ENCODE measurements at regions not wholly inside any gene's neighbourhood (a gene's known extent, or its start where the extent isn't known, plus 50 kb on each side); places are given as distances from the start of the nearest gene placed in this dataset.
A peak's percentile ranks its signal among the peaks of the same experiment; 100 is the strongest.
"Not testable (repeated sequence)": the region's sequence is repeated elsewhere in the genome, so short reads cannot be mapped to it uniquely, and the experiment has no call there.

GRCh38 chr3:115402651-115403050, 220.7 kb upstream of the GAP43 start:
- H3K27me3 Mint-ChIP-seq (ENCODE audit: unreplicated experiment) = peaks cover 5% of the 10 kb centered on the region
- H3K27ac Mint-ChIP-seq (ENCODE audit: unreplicated experiment) = no peak overlapping the region
- no peak overlapping the region for H3K4me3 Mint-ChIP-seq (ENCODE audit: unreplicated experiment)
- H3K9me3 Mint-ChIP-seq (ENCODE audit: unreplicated experiment) = peaks cover 5% of the 10 kb centered on the region
- no peak for TF ChIP-seq CTCF (IDR thresholded peaks at IDR 0.05; ENCODE audit: partially characterized antibody, unreplicated experiment)
- no peaks in the 10 kb centered on the region for H3K36me3 Mint-ChIP-seq (ENCODE audit: unreplicated experiment)
- DNase-seq = no peak
- peaks cover 57% of the 10 kb centered on the region for H3K4me1 Mint-ChIP-seq (ENCODE audit: low read depth, unreplicated experiment)

GRCh38 chr3:115403786-115404185, 219.5 kb upstream of the GAP43 start:
- Mint-ChIP-seq H3K4me1 (ENCODE audit: low read depth, unreplicated experiment) (peaks cover 51% of the 10 kb centered on the region), H3K27me3 (ENCODE audit: unreplicated experiment) (peaks cover 5% of the 10 kb centered on the region), H3K36me3 (ENCODE audit: unreplicated experiment) (no peaks in the 10 kb centered on the region), H3K9me3 (ENCODE audit: unreplicated experiment) (peaks cover 5% of the 10 kb centered on the region), H3K27ac (ENCODE audit: unreplicated experiment) (peak overlapping the region; percentile 35), H3K4me3 (ENCODE audit: unreplicated experiment) (peak overlapping the region; percentile 13)
- no peak for TF ChIP-seq CTCF (IDR thresholded peaks at IDR 0.05; ENCODE audit: partially characterized antibody, unreplicated experiment)
- no peak for DNase-seq

- no peak for TF ChIP-seq CTCF (IDR thresholded peaks at IDR 0.05; ENCODE audit: partially characterized antibody, unreplicated experiment)
- no peaks in the 10 kb centered on the region for H3K36me3 Mint-ChIP-seq (ENCODE audit: unreplicated experiment)
- H3K27me3 Mint-ChIP-seq (ENCODE audit: unreplicated experiment) = peaks cover 4% of the 10 kb centered on the region
- no peak for DNase-seq
- H3K4me3 Mint-ChIP-seq (ENCODE audit: unreplicated experiment) = no peak overlapping the region
- H3K9me3 Mint-ChIP-seq (ENCODE audit: unreplicated experiment) = peaks cover 2% of the 10 kb centered on the region
- H3K4me1 Mint-ChIP-seq (ENCODE audit: low read depth, unreplicated experiment) = peaks cover 20% of the 10 kb centered on the region
- no peak overlapping the region for H3K27ac Mint-ChIP-seq (ENCODE audit: unreplicated experiment)
These were observed 213.7 kb upstream of the GAP43 start for GRCh38 chr3:115409596-115409995.

GRCh38 chr3:115414610-115415009, 208.7 kb upstream of the GAP43 start:
- H3K4me1 Mint-ChIP-seq (ENCODE audit: low read depth, unreplicated experiment) = not testable (repeated sequence)

GRCh38 chr3:115415246-115415996, 207.9 kb upstream of the GAP43 start:
- H3K36me3 Mint-ChIP-seq (ENCODE audit: unreplicated experiment) = no peaks in the 10 kb centered on the region
- TF ChIP-seq CTCF (IDR thresholded peaks at IDR 0.05; ENCODE audit: partially characterized antibody, unreplicated experiment) = no peak
- peaks cover 4% of the 10 kb centered on the region for H3K4me1 Mint-ChIP-seq (ENCODE audit: low read depth, unreplicated experiment)
- DNase-seq = no peak
- no peak overlapping the region for H3K4me3 Mint-ChIP-seq (ENCODE audit: unreplicated experiment)
- H3K9me3 Mint-ChIP-seq (ENCODE audit: unreplicated experiment) = no peaks in the 10 kb centered on the region
- no peak overlapping the region for H3K27ac Mint-ChIP-seq (ENCODE audit: unreplicated experiment)
- peaks cover 1% of the 10 kb centered on the region for H3K27me3 Mint-ChIP-seq (ENCODE audit: unreplicated experiment)

More at GRCh38 chr3:115414610-115415009, 208.7 kb upstream of the GAP43 start:
- not testable (repeated sequence) for H3K27ac Mint-ChIP-seq (ENCODE audit: unreplicated experiment); DNase-seq; H3K4me3 Mint-ChIP-seq (ENCODE audit: unreplicated experiment); H3K27me3 Mint-ChIP-seq (ENCODE audit: unreplicated experiment); H3K36me3 Mint-ChIP-seq (ENCODE audit: unreplicated experiment); H3K9me3 Mint-ChIP-seq (ENCODE audit: unreplicated experiment)
